GM23338 (cell line): ENCODE measurements at regions not wholly inside any gene's neighbourhood (a gene's known extent, or its start where the extent isn't known, plus 50 kb on each side); places are given as distances from the start of the nearest gene placed in this dataset.

ENCODE experiments used
- ATAC-seq: fragments of 200-7000 bp; cut with Tn5 transposase; 3 replicates; pipeline ENCODE4 v1.9.1; 2020
- DNase-seq: peaks from one replicate; pipeline ENCODE4 v3.0.0-alpha.2; 2015; ENCODE audit warnings: low spot score
- H2AFZ ChIP-seq: fragments of 200-600 bp; sonication (generic); 2 replicates; pipeline ENCODE4 v1.8.0; 2016; ENCODE audit warnings: antibody characterized with exemption, mild to moderate bottlenecking, moderate library complexity
- H3F3A ChIP-seq: fragments of 200-600 bp; sonication (generic); replicated peaks from 2 replicates; pipeline ENCODE4 v1.8.0; 2017; ENCODE audit warnings: antibody characterized with exemption, mixed run types, low read depth
- H3K27ac ChIP-seq: fragments of 200-600 bp; sonication (generic); 2 replicates; pipeline ENCODE4 v1.6.1; 2016; ENCODE audit warnings: low read depth
- H3K27me3 ChIP-seq: fragments of 200-600 bp; sonication (generic); 2 replicates; pipeline ENCODE4 v1.8.0; 2016; ENCODE audit warnings: mild to moderate bottlenecking, mixed run types, moderate library complexity; ENCODE audit not compliant: insufficient read depth
- H3K36me3 ChIP-seq: fragments of 200-600 bp; sonication (generic); 2 replicates; pipeline ENCODE4 v1.8.0; 2016; ENCODE audit warnings: mild to moderate bottlenecking; ENCODE audit not compliant: insufficient read depth
- H3K4me1 ChIP-seq: fragments of 200-600 bp; sonication (generic); 2 replicates; pipeline ENCODE4 v1.8.0; 2016; ENCODE audit warnings: mild to moderate bottlenecking, moderate library complexity; ENCODE audit not compliant: insufficient read depth
- H3K4me2 ChIP-seq: fragments of 200-600 bp; sonication (generic); 2 replicates; pipeline ENCODE4 v1.7.1; 2017; ENCODE audit warnings: mixed run types
- H3K4me3 ChIP-seq: fragments of 200-600 bp; sonication (generic); 2 replicates; pipeline ENCODE4 v1.6.1; 2016; ENCODE audit warnings: mixed run types
- H3K79me2 ChIP-seq: fragments of 200-600 bp; sonication (generic); replicated peaks from 2 replicates; pipeline ENCODE4 v1.8.0; 2017; ENCODE audit warnings: mild to moderate bottlenecking; ENCODE audit not compliant: insufficient read depth
- H3K9me2 ChIP-seq: fragments of 200-600 bp; sonication (generic); 2 replicates; pipeline ENCODE4 v1.8.0; 2017; ENCODE audit not compliant: insufficient read depth
- H4K20me1 ChIP-seq: fragments of 200-600 bp; sonication (generic); replicated peaks from 2 replicates; pipeline ENCODE4 v1.8.0; 2017; ENCODE audit warnings: mild to moderate bottlenecking; ENCODE audit not compliant: insufficient read depth
- H3K27ac Mint-ChIP-seq: 2 replicates; pipeline ENCODE4 v1.8.0; 2020; ENCODE audit warnings: inconsistent platforms, mild to moderate bottlenecking, moderate library complexity, mixed read lengths
- H3K27me3 Mint-ChIP-seq: 3 replicates; pipeline ENCODE4 v1.8.0; 2022; ENCODE audit warnings: low read depth, mild to moderate bottlenecking, moderate library complexity, mixed read lengths, inconsistent platforms; ENCODE audit not compliant: insufficient read depth, poor library complexity
- H3K36me3 Mint-ChIP-seq: 3 replicates; pipeline ENCODE4 v1.8.0; 2021; ENCODE audit warnings: low read depth, mild to moderate bottlenecking, inconsistent platforms, moderate library complexity, mixed read lengths
- H3K4me1 Mint-ChIP-seq: 3 replicates; pipeline ENCODE4 v1.8.0; 2020; ENCODE audit warnings: mild to moderate bottlenecking, inconsistent platforms, mixed read lengths
- H3K4me3 Mint-ChIP-seq: 3 replicates; pipeline ENCODE4 v1.8.0; 2021; ENCODE audit warnings: moderate library complexity, mild to moderate bottlenecking, inconsistent platforms, mixed read lengths
- H3K9me3 Mint-ChIP-seq: 3 replicates; pipeline ENCODE4 v1.8.0; 2020; ENCODE audit warnings: moderate library complexity, mild to moderate bottlenecking, inconsistent platforms, mixed read lengths
- CREB1 ChIP-seq: fragments of 250-450 bp; sonication (Bioruptor Pico); IDR thresholded peaks from 2 replicates; pipeline ENCODE4 v1.5.0; 2020; ENCODE audit warnings: low read depth, mild to moderate bottlenecking, moderate library complexity
- EZH2 ChIP-seq: fragments of 200-600 bp; sonication (generic); IDR thresholded peaks from one replicate; pipeline ENCODE4 v1.8.0; 2017; ENCODE audit warnings: antibody characterized with exemption, mild to moderate bottlenecking, low read depth; ENCODE audit not compliant: unreplicated experiment
- EZH2phosphoT487 ChIP-seq: fragments of 200-600 bp; sonication (generic); IDR thresholded peaks from one replicate; pipeline ENCODE4 v1.8.1; 2018; ENCODE audit warnings: antibody characterized with exemption; ENCODE audit not compliant: unreplicated experiment
- JUNB ChIP-seq: IDR thresholded peaks from one replicate; pipeline ENCODE4 v1.6.1; 2016; ENCODE audit warnings: antibody characterized with exemption; ENCODE audit not compliant: unreplicated experiment
- NANOG ChIP-seq: IDR thresholded peaks from 2 replicates; pipeline ENCODE4 v1.6.1; 2016; ENCODE audit warnings: antibody characterized with exemption, borderline replicate concordance
- POLR2AphosphoS5 ChIP-seq: IDR thresholded peaks from 2 replicates; pipeline ENCODE4 v1.6.1; 2016; ENCODE audit warnings: antibody characterized with exemption, low read depth
- STAT1 ChIP-seq: IDR thresholded peaks from one replicate; pipeline ENCODE4 v1.6.1; 2016; ENCODE audit warnings: antibody characterized with exemption; ENCODE audit not compliant: unreplicated experiment
- ZNF114 ChIP-seq: fragments of 250-450 bp; sonication (Bioruptor Pico); IDR thresholded peaks from 2 replicates; pipeline ENCODE4 v1.5.0; 2020; ENCODE audit warnings: mild to moderate bottlenecking, moderate library complexity
- ZNF331 ChIP-seq: fragments of 250-450 bp; sonication (Bioruptor Pico); IDR thresholded peaks from 2 replicates; pipeline ENCODE4 v1.5.0; 2020; ENCODE audit warnings: low read depth, mild to moderate bottlenecking, moderate library complexity
- TF ChIP-seq, protein P1 (sequence below), 2 experiments: fragments of 200-600 bp in 1 of 2; sonication (generic) in 1 of 2; conservative IDR thresholded peaks; 2 replicates each; pipeline versions ENCODE4 v1.5.1 to v1.6.1; 2016 to 2017; ENCODE audit warnings: antibody characterized with exemption in 2 of 2, low read depth in 2 of 2, mild to moderate bottlenecking in 2 of 2, moderate library complexity in 1 of 2
- TF ChIP-seq, protein P2 (sequence below): IDR thresholded peaks from 2 replicates; pipeline ENCODE4 v1.6.1; 2016; ENCODE audit warnings: antibody characterized with exemption
- TF ChIP-seq, protein P3 (sequence below): IDR thresholded peaks from one replicate; pipeline ENCODE4 v1.6.1; 2018; ENCODE audit warnings: antibody characterized with exemption; ENCODE audit not compliant: unreplicated experiment
- TF ChIP-seq, protein P4 (sequence below): fragments of 250-450 bp; sonication (Bioruptor Pico); IDR thresholded peaks from 2 replicates; pipeline ENCODE4 v1.5.0; 2020; ENCODE audit warnings: mild to moderate bottlenecking, moderate library complexity

DNA sequence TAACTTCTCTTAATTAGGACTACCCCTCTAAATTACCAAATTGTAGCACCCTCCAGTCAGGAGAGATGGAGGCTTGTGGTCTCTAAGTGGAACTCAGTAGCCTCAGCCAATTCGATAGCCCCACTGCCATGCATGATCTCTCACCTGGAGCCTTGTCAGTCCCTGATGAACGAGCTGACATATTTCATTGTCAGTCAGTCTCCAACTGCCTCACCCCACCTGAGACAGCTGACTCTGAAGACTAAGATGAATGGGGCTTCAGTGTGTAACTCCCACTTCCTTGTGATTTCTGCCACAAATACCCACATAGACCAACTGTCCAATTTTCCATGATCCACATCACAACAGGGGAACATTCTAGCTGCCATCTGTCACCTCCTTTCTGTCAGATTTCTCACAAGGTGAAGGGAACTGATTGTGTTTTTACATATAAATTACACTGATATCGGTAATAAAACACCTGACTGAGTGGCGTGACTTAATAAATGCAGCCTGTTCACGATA is 206.5 kb downstream of the FAM181B start:
- no peaks in the 10 kb centered on the region for H3K36me3 ChIP-seq
- no peaks in the 10 kb centered on the region for H3K4me1 ChIP-seq
- H3K4me2 ChIP-seq = no peak overlapping the region
- no peak overlapping the region for H3K4me3 ChIP-seq
- Mint-ChIP-seq H3K4me1 (no peaks in the 10 kb centered on the region), H3K27ac (no peak overlapping the region), H3K36me3 (no peaks in the 10 kb centered on the region), H3K4me3 (no peak overlapping the region), H3K9me3 (no peaks in the 10 kb centered on the region; the same call in 1 of the 3 replicates), H3K27me3 (peaks cover 3% of the 10 kb centered on the region)
- H2AFZ ChIP-seq = no peak overlapping the region
- H3K27ac ChIP-seq = no peak overlapping the region
- H3K27me3 ChIP-seq = no peaks in the 10 kb centered on the region
- no peaks in the 10 kb centered on the region for H4K20me1 ChIP-seq
- ATAC-seq (no peak), DNase-seq (no peak)
- no peaks in the 10 kb centered on the region for H3K79me2 ChIP-seq
- TF ChIP-seq ZNF114 (CRISPR knock-in tag) (no peak), EZH2phosphoT487 (no peak), POLR2AphosphoS5 (no peak), ZNF331 (CRISPR knock-in tag) (no peak), EZH2 (no peak), JUNB (no peak), NANOG (no peak), CREB1 (CRISPR knock-in tag) (no peak), STAT1 (no peak)
- TF ChIP-seq, protein P1, sequence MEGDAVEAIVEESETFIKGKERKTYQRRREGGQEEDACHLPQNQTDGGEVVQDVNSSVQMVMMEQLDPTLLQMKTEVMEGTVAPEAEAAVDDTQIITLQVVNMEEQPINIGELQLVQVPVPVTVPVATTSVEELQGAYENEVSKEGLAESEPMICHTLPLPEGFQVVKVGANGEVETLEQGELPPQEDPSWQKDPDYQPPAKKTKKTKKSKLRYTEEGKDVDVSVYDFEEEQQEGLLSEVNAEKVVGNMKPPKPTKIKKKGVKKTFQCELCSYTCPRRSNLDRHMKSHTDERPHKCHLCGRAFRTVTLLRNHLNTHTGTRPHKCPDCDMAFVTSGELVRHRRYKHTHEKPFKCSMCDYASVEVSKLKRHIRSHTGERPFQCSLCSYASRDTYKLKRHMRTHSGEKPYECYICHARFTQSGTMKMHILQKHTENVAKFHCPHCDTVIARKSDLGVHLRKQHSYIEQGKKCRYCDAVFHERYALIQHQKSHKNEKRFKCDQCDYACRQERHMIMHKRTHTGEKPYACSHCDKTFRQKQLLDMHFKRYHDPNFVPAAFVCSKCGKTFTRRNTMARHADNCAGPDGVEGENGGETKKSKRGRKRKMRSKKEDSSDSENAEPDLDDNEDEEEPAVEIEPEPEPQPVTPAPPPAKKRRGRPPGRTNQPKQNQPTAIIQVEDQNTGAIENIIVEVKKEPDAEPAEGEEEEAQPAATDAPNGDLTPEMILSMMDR (conservative IDR thresholded peaks at IDR 0.05; ENCODE audit: low read depth in 2 of 2) = no peak
- TF ChIP-seq, protein P2, sequence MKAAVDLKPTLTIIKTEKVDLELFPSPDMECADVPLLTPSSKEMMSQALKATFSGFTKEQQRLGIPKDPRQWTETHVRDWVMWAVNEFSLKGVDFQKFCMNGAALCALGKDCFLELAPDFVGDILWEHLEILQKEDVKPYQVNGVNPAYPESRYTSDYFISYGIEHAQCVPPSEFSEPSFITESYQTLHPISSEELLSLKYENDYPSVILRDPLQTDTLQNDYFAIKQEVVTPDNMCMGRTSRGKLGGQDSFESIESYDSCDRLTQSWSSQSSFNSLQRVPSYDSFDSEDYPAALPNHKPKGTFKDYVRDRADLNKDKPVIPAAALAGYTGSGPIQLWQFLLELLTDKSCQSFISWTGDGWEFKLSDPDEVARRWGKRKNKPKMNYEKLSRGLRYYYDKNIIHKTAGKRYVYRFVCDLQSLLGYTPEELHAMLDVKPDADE = no peak
- TF ChIP-seq, protein P3, sequence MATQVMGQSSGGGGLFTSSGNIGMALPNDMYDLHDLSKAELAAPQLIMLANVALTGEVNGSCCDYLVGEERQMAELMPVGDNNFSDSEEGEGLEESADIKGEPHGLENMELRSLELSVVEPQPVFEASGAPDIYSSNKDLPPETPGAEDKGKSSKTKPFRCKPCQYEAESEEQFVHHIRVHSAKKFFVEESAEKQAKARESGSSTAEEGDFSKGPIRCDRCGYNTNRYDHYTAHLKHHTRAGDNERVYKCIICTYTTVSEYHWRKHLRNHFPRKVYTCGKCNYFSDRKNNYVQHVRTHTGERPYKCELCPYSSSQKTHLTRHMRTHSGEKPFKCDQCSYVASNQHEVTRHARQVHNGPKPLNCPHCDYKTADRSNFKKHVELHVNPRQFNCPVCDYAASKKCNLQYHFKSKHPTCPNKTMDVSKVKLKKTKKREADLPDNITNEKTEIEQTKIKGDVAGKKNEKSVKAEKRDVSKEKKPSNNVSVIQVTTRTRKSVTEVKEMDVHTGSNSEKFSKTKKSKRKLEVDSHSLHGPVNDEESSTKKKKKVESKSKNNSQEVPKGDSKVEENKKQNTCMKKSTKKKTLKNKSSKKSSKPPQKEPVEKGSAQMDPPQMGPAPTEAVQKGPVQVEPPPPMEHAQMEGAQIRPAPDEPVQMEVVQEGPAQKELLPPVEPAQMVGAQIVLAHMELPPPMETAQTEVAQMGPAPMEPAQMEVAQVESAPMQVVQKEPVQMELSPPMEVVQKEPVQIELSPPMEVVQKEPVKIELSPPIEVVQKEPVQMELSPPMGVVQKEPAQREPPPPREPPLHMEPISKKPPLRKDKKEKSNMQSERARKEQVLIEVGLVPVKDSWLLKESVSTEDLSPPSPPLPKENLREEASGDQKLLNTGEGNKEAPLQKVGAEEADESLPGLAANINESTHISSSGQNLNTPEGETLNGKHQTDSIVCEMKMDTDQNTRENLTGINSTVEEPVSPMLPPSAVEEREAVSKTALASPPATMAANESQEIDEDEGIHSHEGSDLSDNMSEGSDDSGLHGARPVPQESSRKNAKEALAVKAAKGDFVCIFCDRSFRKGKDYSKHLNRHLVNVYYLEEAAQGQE = no peak
- TF ChIP-seq, protein P4, sequence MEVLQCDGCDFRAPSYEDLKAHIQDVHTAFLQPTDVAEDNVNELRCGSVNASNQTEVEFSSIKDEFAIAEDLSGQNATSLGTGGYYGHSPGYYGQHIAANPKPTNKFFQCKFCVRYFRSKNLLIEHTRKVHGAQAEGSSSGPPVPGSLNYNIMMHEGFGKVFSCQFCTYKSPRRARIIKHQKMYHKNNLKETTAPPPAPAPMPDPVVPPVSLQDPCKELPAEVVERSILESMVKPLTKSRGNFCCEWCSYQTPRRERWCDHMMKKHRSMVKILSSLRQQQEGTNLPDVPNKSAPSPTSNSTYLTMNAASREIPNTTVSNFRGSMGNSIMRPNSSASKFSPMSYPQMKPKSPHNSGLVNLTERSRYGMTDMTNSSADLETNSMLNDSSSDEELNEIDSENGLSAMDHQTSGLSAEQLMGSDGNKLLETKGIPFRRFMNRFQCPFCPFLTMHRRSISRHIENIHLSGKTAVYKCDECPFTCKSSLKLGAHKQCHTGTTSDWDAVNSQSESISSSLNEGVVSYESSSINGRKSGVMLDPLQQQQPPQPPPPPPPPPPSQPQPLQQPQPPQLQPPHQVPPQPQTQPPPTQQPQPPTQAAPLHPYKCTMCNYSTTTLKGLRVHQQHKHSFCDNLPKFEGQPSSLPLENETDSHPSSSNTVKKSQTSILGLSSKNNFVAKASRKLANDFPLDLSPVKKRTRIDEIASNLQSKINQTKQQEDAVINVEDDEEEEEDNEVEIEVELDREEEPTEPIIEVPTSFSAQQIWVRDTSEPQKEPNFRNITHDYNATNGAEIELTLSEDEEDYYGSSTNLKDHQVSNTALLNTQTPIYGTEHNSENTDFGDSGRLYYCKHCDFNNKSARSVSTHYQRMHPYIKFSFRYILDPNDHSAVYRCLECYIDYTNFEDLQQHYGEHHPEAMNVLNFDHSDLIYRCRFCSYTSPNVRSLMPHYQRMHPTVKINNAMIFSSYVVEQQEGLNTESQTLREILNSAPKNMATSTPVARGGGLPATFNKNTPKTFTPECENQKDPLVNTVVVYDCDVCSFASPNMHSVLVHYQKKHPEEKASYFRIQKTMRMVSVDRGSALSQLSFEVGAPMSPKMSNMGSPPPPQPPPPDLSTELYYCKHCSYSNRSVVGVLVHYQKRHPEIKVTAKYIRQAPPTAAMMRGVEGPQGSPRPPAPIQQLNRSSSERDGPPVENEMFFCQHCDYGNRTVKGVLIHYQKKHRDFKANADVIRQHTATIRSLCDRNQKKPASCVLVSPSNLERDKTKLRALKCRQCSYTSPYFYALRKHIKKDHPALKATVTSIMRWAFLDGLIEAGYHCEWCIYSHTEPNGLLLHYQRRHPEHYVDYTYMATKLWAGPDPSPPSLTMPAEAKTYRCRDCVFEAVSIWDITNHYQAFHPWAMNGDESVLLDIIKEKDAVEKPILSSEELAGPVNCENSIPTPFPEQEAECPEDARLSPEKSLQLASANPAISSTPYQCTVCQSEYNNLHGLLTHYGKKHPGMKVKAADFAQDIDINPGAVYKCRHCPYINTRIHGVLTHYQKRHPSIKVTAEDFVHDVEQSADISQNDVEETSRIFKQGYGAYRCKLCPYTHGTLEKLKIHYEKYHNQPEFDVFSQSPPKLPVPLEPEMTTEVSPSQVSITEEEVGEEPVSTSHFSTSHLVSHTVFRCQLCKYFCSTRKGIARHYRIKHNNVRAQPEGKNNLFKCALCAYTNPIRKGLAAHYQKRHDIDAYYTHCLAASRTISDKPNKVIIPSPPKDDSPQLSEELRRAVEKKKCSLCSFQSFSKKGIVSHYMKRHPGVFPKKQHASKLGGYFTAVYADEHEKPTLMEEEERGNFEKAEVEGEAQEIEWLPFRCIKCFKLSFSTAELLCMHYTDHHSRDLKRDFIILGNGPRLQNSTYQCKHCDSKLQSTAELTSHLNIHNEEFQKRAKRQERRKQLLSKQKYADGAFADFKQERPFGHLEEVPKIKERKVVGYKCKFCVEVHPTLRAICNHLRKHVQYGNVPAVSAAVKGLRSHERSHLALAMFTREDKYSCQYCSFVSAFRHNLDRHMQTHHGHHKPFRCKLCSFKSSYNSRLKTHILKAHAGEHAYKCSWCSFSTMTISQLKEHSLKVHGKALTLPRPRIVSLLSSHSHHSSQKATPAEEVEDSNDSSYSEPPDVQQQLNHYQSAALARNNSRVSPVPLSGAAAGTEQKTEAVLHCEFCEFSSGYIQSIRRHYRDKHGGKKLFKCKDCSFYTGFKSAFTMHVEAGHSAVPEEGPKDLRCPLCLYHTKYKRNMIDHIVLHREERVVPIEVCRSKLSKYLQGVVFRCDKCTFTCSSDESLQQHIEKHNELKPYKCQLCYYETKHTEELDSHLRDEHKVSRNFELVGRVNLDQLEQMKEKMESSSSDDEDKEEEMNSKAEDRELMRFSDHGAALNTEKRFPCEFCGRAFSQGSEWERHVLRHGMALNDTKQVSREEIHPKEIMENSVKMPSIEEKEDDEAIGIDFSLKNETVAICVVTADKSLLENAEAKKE (CRISPR knock-in tag) = no peak
- H3K9me2 ChIP-seq = no peaks in the 10 kb centered on the region
- H3F3A ChIP-seq = no peaks in the 10 kb centered on the region
